Kidney tubule cell (primary cell): ENCODE measurements at regions not wholly inside any gene's neighbourhood (a gene's known extent, or its start where the extent isn't known, plus 50 kb on each side); places are given as distances from the start of the nearest gene placed in this dataset.
A peak's percentile ranks its signal among the peaks of the same experiment; 100 is the strongest.
"Not testable (repeated sequence)": the region's sequence is repeated elsewhere in the genome, so short reads cannot be mapped to it uniquely, and the experiment has no call there.

Experiments
- DNase-seq: peaks from one replicate; pipeline ENCODE4 v3.0.0-alpha.2; 2018; ENCODE audit warnings: low spot score

GRCh38 chr11:23765682-23766252 lies 731.1 kb upstream of the LUZP2 start:
- peak; percentile 10 for DNase-seq

- DNase-seq = no peak
These were observed 729.3 kb upstream of the LUZP2 start for GRCh38 chr11:23767576-23767975.

GRCh38 chr11:23769214-23769613 lies 727.6 kb upstream of the LUZP2 start:
- DNase-seq = no peak

GRCh38 chr11:23772081-23772480 lies 724.8 kb upstream of the LUZP2 start:
- DNase-seq = no peak

GRCh38 chr11:23778971-23779370 lies 717.9 kb upstream of the LUZP2 start:
- no peak for DNase-seq

GRCh38 chr11:23780231-23780630 lies 716.6 kb upstream of the LUZP2 start:
- no peak for DNase-seq

GRCh38 chr11:23781803-23782560 lies 714.9 kb upstream of the LUZP2 start:
- no peak for DNase-seq

GRCh38 chr11:23786974-23787373 lies 709.9 kb upstream of the LUZP2 start:
- not testable (repeated sequence) for DNase-seq

GRCh38 chr11:23789200-23789853 lies 707.5 kb upstream of the LUZP2 start:
- no peak for DNase-seq

- peak; percentile 27 for DNase-seq
These were observed 706.9 kb upstream of the LUZP2 start for GRCh38 chr11:23789938-23790371.

- DNase-seq = no peak
These were observed 699.0 kb upstream of the LUZP2 start for GRCh38 chr11:23797624-23798419.

- not testable (repeated sequence) for DNase-seq
These were observed 662.5 kb upstream of the LUZP2 start for GRCh38 chr11:23834306-23834705.

- no peak for DNase-seq
These were observed 659.9 kb upstream of the LUZP2 start for GRCh38 chr11:23836981-23837380.

GRCh38 chr11:23840872-23841271 lies 656.0 kb upstream of the LUZP2 start:
- no peak for DNase-seq

GRCh38 chr11:23846902-23847422 lies 649.9 kb upstream of the LUZP2 start:
- no peak for DNase-seq

GRCh38 chr11:23851216-23851615 lies 645.6 kb upstream of the LUZP2 start:
- DNase-seq = no peak

- no peak for DNase-seq
These were observed 640.2 kb upstream of the LUZP2 start for GRCh38 chr11:23856654-23857053.

GRCh38 chr11:23859087-23859486 lies 637.8 kb upstream of the LUZP2 start:
- no peak for DNase-seq

- no peak for DNase-seq
These were observed 635.2 kb upstream of the LUZP2 start for GRCh38 chr11:23861615-23862014.

GRCh38 chr11:23865341-23865975 lies 631.4 kb upstream of the LUZP2 start:
- DNase-seq = no peak

GRCh38 chr11:23866641-23867040 lies 630.2 kb upstream of the LUZP2 start:
- DNase-seq = no peak

GRCh38 chr11:23869671-23870070 lies 627.2 kb upstream of the LUZP2 start:
- no peak for DNase-seq
